Kidney (tissue), 13 donors: ENCODE measurements at regions not wholly inside any gene's neighbourhood (a gene's known extent, or its start where the extent isn't known, plus 50 kb on each side); places are given as distances from the start of the nearest gene placed in this dataset.
"Not testable (repeated sequence)": the region's sequence is repeated elsewhere in the genome, so short reads cannot be mapped to it uniquely, and the experiment has no call there.

ENCODE experiments used
- DNase-seq, 5 donors: peaks; one replicate each; pipeline ENCODE4 v3.0.0-alpha.2; 2013 to 2020
- FAIRE-seq: peaks from 2 replicates; lab custom pipeline; 2012; peaks lifted over from hg19 to GRCh38; lab: Jason Lieb, UNC
- H3K27ac ChIP-seq, 2 donors: one replicate each; pipeline ENCODE4 v1.7.0; 2013; ENCODE audit warnings: low read depth in 2 of 2, low read length in 2 of 2, inconsistent platforms in 1 of 2
- H3K27me3 ChIP-seq: one replicate; pipeline ENCODE4 v1.7.1; 2013; ENCODE audit warnings: low read length, inconsistent platforms; ENCODE audit not compliant: control insufficient read depth, insufficient read depth
- H3K36me3 ChIP-seq, 3 donors: one replicate each; pipeline versions ENCODE4 v1.7.0 to v1.7.1; 2013; ENCODE audit warnings: low read length in 3 of 3, control low read depth in 1 of 3, inconsistent platforms in 1 of 3; ENCODE audit not compliant: insufficient read depth in 3 of 3, control insufficient read depth in 2 of 3
- H3K4me1 ChIP-seq, 3 donors: one replicate each; pipeline versions ENCODE4 v1.7.0 to v1.7.1; 2013; ENCODE audit warnings: low read length in 3 of 3, inconsistent platforms in 1 of 3, low read depth in 1 of 3; ENCODE audit not compliant: control insufficient read depth in 2 of 3, insufficient read depth in 2 of 3
- H3K4me3 ChIP-seq, 3 donors: one replicate each; pipeline versions ENCODE4 v1.7.0 to v1.8.1; 2013; ENCODE audit warnings: low read length in 3 of 3, control low read depth in 1 of 3, inconsistent platforms in 1 of 3
- H3K9ac ChIP-seq, 3 donors: one replicate each; pipeline versions ENCODE4 v1.7.0 to v1.7.1; 2013; ENCODE audit warnings: low read length in 3 of 3, control low read depth in 1 of 3, inconsistent platforms in 1 of 3
- H3K9me3 ChIP-seq, 3 donors: one replicate each; pipeline versions ENCODE4 v1.7.0 to v1.7.1; 2013; ENCODE audit warnings: low read length in 3 of 3, control low read depth in 1 of 3, inconsistent platforms in 1 of 3; ENCODE audit not compliant: control insufficient read depth in 2 of 3, insufficient read depth in 1 of 3
- intact Hi-C: fragments of 100-400 bp; cut with DNase I; formaldehyde crosslinking; loops from one replicate; pipeline ENCODE4 v1.11.1; 2022
- TF ChIP-seq, protein P1 (sequence below): IDR thresholded peaks from 3 replicates; pipeline ENCODE4 v1.5.1; 2012; ENCODE audit warnings: mild to moderate bottlenecking, moderate library complexity, borderline replicate concordance; ENCODE audit not compliant: insufficient read depth; ENCODE audit errors: extremely low read depth
- donor health status: control.
- donor health status: control.
- donor health status: control.
- donor health status: control.
- donor health status: control.
- donor health status: DM: yes; HTN: yes; CAD: no.
- donor health status: Normal renal cell carcinoma (clear cell type).

DNA sequence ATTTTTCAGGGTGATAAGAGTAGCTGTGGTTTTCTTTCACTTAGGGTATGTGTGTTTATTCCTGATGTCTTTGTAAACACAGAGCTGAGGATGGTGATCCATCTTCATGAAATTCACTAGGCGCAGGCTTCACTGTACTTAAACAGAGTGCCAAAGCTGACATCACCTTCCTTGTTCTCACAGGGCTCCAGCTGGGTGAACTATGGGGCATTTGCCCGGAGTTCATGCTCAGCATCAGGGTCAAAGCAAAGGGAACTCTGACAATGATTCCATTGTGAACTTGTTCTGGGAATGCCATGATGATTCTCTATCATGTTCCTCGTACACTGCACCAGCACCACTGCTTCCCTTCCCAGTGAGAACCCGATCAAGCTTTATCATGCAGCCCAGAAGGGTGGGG lies 184.8 kb upstream of the P2RY1 start:
- no peaks in the 10 kb centered on the region for H3K27me3 ChIP-seq
- TF ChIP-seq, protein P1, sequence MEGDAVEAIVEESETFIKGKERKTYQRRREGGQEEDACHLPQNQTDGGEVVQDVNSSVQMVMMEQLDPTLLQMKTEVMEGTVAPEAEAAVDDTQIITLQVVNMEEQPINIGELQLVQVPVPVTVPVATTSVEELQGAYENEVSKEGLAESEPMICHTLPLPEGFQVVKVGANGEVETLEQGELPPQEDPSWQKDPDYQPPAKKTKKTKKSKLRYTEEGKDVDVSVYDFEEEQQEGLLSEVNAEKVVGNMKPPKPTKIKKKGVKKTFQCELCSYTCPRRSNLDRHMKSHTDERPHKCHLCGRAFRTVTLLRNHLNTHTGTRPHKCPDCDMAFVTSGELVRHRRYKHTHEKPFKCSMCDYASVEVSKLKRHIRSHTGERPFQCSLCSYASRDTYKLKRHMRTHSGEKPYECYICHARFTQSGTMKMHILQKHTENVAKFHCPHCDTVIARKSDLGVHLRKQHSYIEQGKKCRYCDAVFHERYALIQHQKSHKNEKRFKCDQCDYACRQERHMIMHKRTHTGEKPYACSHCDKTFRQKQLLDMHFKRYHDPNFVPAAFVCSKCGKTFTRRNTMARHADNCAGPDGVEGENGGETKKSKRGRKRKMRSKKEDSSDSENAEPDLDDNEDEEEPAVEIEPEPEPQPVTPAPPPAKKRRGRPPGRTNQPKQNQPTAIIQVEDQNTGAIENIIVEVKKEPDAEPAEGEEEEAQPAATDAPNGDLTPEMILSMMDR = no peak
- H3K27ac ChIP-seq = no peak overlapping the region
- peak in 1 of 5 donors; percentile 8 for DNase-seq
- peaks cover 0 to 2% (median 0%) of the 10 kb centered on the region in 3 donors for H3K9me3 ChIP-seq
- H3K4me1 ChIP-seq = no peaks in the 10 kb centered on the region
- FAIRE-seq = no peak
- no peaks in the 10 kb centered on the region for H3K36me3 ChIP-seq
- H3K9ac ChIP-seq = no peak overlapping the region
- intact Hi-C loops = no loop called here
- H3K4me3 ChIP-seq = no peak overlapping the region

DNA sequence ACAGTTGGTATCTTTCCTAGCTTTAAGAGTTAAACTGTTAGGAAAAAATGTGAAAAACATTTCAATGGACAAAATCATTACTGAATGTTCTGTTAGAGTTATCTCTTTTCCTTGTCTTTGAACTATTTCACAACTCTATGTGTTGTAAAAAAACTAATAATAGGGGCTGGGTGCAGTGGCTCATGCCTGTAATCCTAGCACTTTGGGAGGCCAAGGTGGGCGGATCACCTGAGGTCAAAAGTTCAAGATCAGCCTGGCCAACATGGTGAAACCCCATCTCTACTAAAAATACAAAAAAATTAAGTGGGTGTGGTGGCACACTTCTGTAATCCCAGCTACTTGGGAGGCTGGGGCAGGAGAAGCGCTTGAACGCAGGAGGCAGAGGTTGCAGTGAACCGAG lies 184.0 kb upstream of the P2RY1 start:
- DNase-seq, H3K9me3 ChIP-seq, H3K9ac ChIP-seq, H3K27ac ChIP-seq, intact Hi-C loops, H3K27me3 ChIP-seq, H3K36me3 ChIP-seq, FAIRE-seq, H3K4me1 ChIP-seq, H3K4me3 ChIP-seq: not testable (repeated sequence)

DNA sequence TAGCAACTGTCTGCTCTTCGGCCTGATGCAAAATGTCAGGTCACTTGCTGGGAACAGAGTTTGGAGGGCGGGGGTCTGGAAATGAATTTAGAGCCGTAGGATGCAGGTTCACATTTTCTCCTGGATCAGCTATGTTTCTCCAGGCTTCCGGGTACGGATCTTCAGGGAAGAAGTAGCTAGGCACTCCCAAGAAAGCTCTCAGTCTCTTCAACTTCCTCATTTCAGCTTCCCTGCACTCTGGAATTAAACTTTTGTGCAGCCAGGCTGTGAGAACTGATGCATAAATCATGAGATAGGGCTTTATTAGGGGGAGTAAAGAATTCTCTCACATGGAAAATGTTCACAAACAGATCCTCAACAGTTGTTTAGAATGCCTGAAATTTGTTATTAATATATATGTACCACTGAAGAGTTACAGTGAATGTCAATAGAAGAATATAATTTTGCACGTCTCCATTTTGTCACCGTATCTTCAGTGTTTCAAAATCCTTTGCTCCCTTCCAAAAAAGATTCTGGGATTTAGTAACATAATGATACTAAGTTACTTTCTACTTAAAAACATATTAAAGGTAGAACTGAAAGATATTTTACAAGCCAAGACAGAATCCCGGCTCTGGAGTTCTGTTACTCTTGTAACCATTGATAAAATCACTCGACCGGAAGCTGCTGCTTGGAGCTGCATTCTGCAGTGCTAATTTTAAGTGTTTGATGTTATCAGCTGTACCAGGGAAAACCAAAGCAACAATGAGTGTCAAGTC lies 178.5 kb upstream of the P2RY1 start:
- TF ChIP-seq, protein P1 = no peak
- Histone ChIP-seq H3K9ac (no peak overlapping the region), H3K9me3 (no peaks in the 10 kb centered on the region), H3K4me3 (peak overlapping the region in 2 of 3 donors; percentile 3 to 4), H3K27ac (no peak overlapping the region), H3K4me1 (peaks cover 0 to 6% (median 3%) of the 10 kb centered on the region in 3 donors), H3K27me3 (no peaks in the 10 kb centered on the region), H3K36me3 (no peaks in the 10 kb centered on the region)
- DNase-seq (peak in 4 of 5 donors; percentile 14 to 73 (median 52)), FAIRE-seq (no peak)
- intact Hi-C loops = no loop called here

DNA sequence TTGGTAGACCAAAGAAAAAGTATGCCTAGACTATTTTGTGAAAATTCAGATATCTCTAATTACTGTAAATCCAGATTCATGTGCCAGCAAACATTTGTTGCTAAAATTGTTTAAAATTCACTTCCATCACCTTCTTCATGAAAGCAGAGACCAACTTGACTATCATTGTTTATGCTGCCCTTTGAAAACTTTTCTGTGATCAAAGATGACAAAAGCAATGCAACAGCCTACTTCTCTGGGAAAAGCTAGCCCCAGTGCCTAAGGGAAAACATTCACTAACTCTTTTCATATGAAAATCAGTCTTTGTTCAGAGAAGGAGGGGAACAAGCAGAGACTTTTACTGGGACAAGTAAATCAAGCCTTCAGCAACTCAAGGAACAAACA lies 178.0 kb upstream of the P2RY1 start:
- TF ChIP-seq, protein P1 = no peak
- FAIRE-seq = no peak
- Histone ChIP-seq H3K9ac (no peak overlapping the region), H3K4me3 (peak overlapping the region in 1 of 3 donors; percentile 4), H3K27me3 (no peaks in the 10 kb centered on the region), H3K4me1 (peaks cover 0 to 6% (median 3%) of the 10 kb centered on the region in 3 donors), H3K9me3 (no peaks in the 10 kb centered on the region), H3K36me3 (no peaks in the 10 kb centered on the region), H3K27ac (no peak overlapping the region)
- DNase-seq = peak in 1 of 5 donors; percentile 4
- intact Hi-C loops = no loop called here
